Esophagus muscularis mucosa (tissue), 4 donors: ENCODE measurements at regions not wholly inside any gene's neighbourhood (a gene's known extent, or its start where the extent isn't known, plus 50 kb on each side); places are given as distances from the start of the nearest gene placed in this dataset.

Experiments used
- CTCF ChIP-seq, 3 experiments: fragments of 200-600 bp in 2 of 3; fragments of 450-650 bp in 1 of 3; sonication (generic) in 2 of 3; IDR thresholded peaks; one replicate each; pipeline ENCODE4 v1.5.1; 2017 to 2019; ENCODE audit warnings: antibody characterized with exemption in 3 of 3, mild to moderate bottlenecking in 2 of 3, moderate library complexity in 1 of 3
- EP300 ChIP-seq: sonication (generic); formaldehyde crosslinking; IDR thresholded peaks from one replicate; pipeline ENCODE4 v1.6.1; 2017; ENCODE audit warnings: antibody characterized with exemption
- POLR2AphosphoS5 ChIP-seq, 2 donors: sonication (generic); formaldehyde crosslinking; IDR thresholded peaks; one replicate each; pipeline ENCODE4 v1.6.1; 2017; ENCODE audit warnings: antibody characterized with exemption in 2 of 2

DNA sequence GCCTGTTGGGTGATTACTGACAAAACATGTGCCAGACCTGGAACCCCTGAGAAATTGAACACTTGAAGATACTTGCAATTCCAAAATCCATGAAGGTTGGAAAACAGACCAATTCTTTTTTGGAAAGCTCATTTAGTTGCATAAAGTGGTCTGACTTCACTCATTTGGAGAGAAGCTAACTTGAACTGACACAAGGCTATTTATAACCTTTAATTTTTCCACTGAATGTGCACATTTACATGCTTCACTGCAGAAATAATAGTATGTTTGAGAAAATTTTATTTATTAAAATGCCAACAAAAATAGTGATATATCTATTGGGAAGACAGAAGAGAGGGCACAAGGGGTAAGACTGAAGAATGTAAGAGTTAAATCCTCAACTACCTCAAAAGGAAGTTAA lies 92.1 kb downstream of the MOBP start:
- TF ChIP-seq POLR2AphosphoS5 (IDR thresholded peaks at IDR 0.05) (no peak), CTCF (IDR thresholded peaks at IDR 0.05) (no peak), EP300 (no peak)
